ENCODE measurements at regions not wholly inside any gene's neighbourhood (a gene's known extent, or its start where the extent isn't known, plus 50 kb on each side); places are given as distances from the start of the nearest gene placed in this dataset.

GRCh38 chr6:14889188-14889587, 356.7 kb upstream of the JARID2 start:
- TF ChIP-seq CTCF (IDR thresholded peaks at IDR 0.05; ENCODE audit: poor library complexity) (no peak), EZH2phosphoT487 (IDR thresholded peaks at IDR 0.05; ENCODE audit: low read depth, severe bottlenecking, unreplicated experiment) (no peak)
